PC-9 (cell line): ENCODE measurements at regions not wholly inside any gene's neighbourhood (a gene's known extent, or its start where the extent isn't known, plus 50 kb on each side); places are given as distances from the start of the nearest gene placed in this dataset.
A peak's percentile ranks its signal among the peaks of the same experiment; 100 is the strongest.
"Not testable (repeated sequence)": the region's sequence is repeated elsewhere in the genome, so short reads cannot be mapped to it uniquely, and the experiment has no call there.

ENCODE experiments used
- BruUV-seq: library from RNA; stranded (reverse); fragments of 400-500 nt; replicated peaks from 2 replicates; lab custom pipeline; 2021; lab: Mats Ljungman, UMichigan
- CTCF ChIA-PET: fragments of 300-600 bp; sonication (Branson Sonifier 250); formaldehyde crosslinking; loops from one replicate; lab custom pipeline; 2022; ENCODE audit warnings: antibody characterized with exemption; lab: Charles Lee
- POLR2A ChIA-PET: fragments of 300-600 bp; sonication (Branson Sonifier 250); formaldehyde crosslinking; loops from one replicate; lab custom pipeline; 2022; ENCODE audit warnings: antibody characterized with exemption; ENCODE audit not compliant: unreplicated experiment; lab: Charles Lee
- DNase-seq, 2 experiments: peaks; one replicate each; pipeline versions ENCODE4 v3.0.0 to v3.0.0-alpha.2; 2015 to 2022; ENCODE audit warnings: mixed read lengths in 1 of 2
- H2AFZ ChIP-seq: fragments of 200-600 bp; sonication (generic); 2 replicates; pipeline ENCODE4 v1.8.1; 2017; ENCODE audit warnings: antibody characterized with exemption
- H3F3A ChIP-seq: fragments of 200-600 bp; sonication (generic); 2 replicates; pipeline ENCODE4 v1.8.1; 2017; ENCODE audit warnings: antibody characterized with exemption, mild to moderate bottlenecking, low read depth; ENCODE audit not compliant: insufficient read depth
- H3K27ac ChIP-seq: fragments of 200-600 bp; sonication (generic); 2 replicates; pipeline ENCODE4 v1.6.1; 2016; ENCODE audit warnings: mixed run types
- H3K27me3 ChIP-seq: fragments of 200-600 bp; sonication (generic); 2 replicates; pipeline ENCODE4 v1.6.1; 2016; ENCODE audit warnings: low read depth, mixed run types; ENCODE audit not compliant: insufficient read depth
- H3K36me3 ChIP-seq: fragments of 200-600 bp; sonication (generic); 2 replicates; pipeline ENCODE4 v1.6.1; 2016; ENCODE audit warnings: low read depth, mixed run types
- H3K4me1 ChIP-seq: fragments of 200-600 bp; sonication (generic); replicated peaks from 2 replicates; pipeline ENCODE4 v1.6.1; 2016; ENCODE audit warnings: mixed run types; ENCODE audit not compliant: insufficient read depth
- H3K4me2 ChIP-seq: fragments of 200-600 bp; sonication (generic); 2 replicates; pipeline ENCODE4 v1.6.1; 2017; ENCODE audit warnings: mixed run types
- H3K4me3 ChIP-seq: fragments of 200-600 bp; sonication (generic); 2 replicates; pipeline ENCODE4 v1.6.1; 2016; ENCODE audit warnings: mixed run types
- H3K79me2 ChIP-seq: fragments of 200-600 bp; sonication (generic); 2 replicates; pipeline ENCODE4 v1.6.1; 2017; ENCODE audit warnings: low read depth, mixed run types
- H3K9me2 ChIP-seq: fragments of 200-600 bp; sonication (generic); 2 replicates; pipeline ENCODE4 v1.8.1; 2017; ENCODE audit warnings: mild to moderate bottlenecking; ENCODE audit not compliant: insufficient read depth
- H3K9me3 ChIP-seq: fragments of 200-600 bp; sonication (generic); 2 replicates; pipeline ENCODE4 v1.8.1; 2016; ENCODE audit warnings: low read depth; ENCODE audit not compliant: insufficient read depth
- H4K20me1 ChIP-seq: fragments of 200-600 bp; sonication (generic); 2 replicates; pipeline ENCODE4 v1.8.1; 2017; ENCODE audit not compliant: insufficient read depth
- CTCF ChIP-seq: fragments of 200-600 bp; sonication (generic); conservative IDR thresholded peaks from 2 replicates; pipeline ENCODE4 v1.6.1; 2017; ENCODE audit warnings: mixed run types, antibody characterized with exemption, mild to moderate bottlenecking, moderate library complexity
- EZH2 ChIP-seq: fragments of 200-600 bp; sonication (generic); IDR thresholded peaks from 2 replicates; pipeline ENCODE4 v1.8.0; 2017; ENCODE audit warnings: antibody characterized with exemption, low read depth
- intact Hi-C: fragments of 100-400 bp; cut with micrococcal nuclease; formaldehyde crosslinking; loops from one replicate; pipeline ENCODE4 v1.10.0; 2022; ENCODE audit not compliant: unreplicated experiment

GRCh38 chrX:76774912-76775311 is 347.4 kb downstream of the MAGEE1 start:
- CTCF ChIA-PET: not testable (repeated sequence)

GRCh38 chrX:76796311-76796710 is 368.8 kb downstream of the MAGEE1 start:
- no peaks in the 10 kb centered on the region for H3K79me2 ChIP-seq
- no TSS peak for BruUV-seq
- H3K9me3 ChIP-seq: no peaks in the 10 kb centered on the region
- no peaks in the 10 kb centered on the region for H3K9me2 ChIP-seq
- CTCF ChIA-PET: no interaction called here
- no peaks in the 10 kb centered on the region for H3F3A ChIP-seq
- no peaks in the 10 kb centered on the region for H3K36me3 ChIP-seq
- intact Hi-C loops: no loop called here
- no peaks in the 10 kb centered on the region for H4K20me1 ChIP-seq
- POLR2A ChIA-PET: no interaction called here
- no peaks in the 10 kb centered on the region for H3K4me1 ChIP-seq
- no peaks in the 10 kb centered on the region for H3K27me3 ChIP-seq
- peak in 1 of 2 experiments; percentile 48 for DNase-seq
- no peak overlapping the region for H2AFZ ChIP-seq
- TF ChIP-seq CTCF (no peak), EZH2 (no peak)
- no peak overlapping the region for H3K27ac ChIP-seq
- no peak overlapping the region for H3K4me3 ChIP-seq
- no peak overlapping the region for H3K4me2 ChIP-seq

More at GRCh38 chrX:76774912-76775311, 347.4 kb downstream of the MAGEE1 start:
- H3K27ac ChIP-seq, H4K20me1 ChIP-seq, H2AFZ ChIP-seq, H3K79me2 ChIP-seq, intact Hi-C loops, H3K9me2 ChIP-seq, H3F3A ChIP-seq, H3K27me3 ChIP-seq, DNase-seq, H3K4me1 ChIP-seq, H3K9me3 ChIP-seq, H3K36me3 ChIP-seq, BruUV-seq, H3K4me2 ChIP-seq, H3K4me3 ChIP-seq: not testable (repeated sequence)
- POLR2A ChIA-PET: interaction anchor here (0.6 kb wide), 1 partner anchor 269 kb away, joined by 4 read pairs; no protein-coding TSS in a partner anchor

GRCh38 chrX:76802708-76803107 is 375.2 kb downstream of the MAGEE1 start:
- Histone ChIP-seq H3K27ac (no peak overlapping the region), H3K36me3 (no peaks in the 10 kb centered on the region), H4K20me1 (no peaks in the 10 kb centered on the region), H3K9me3 (no peaks in the 10 kb centered on the region), H3K4me2 (no peak overlapping the region), H3K4me3 (no peak overlapping the region), H3K79me2 (no peaks in the 10 kb centered on the region), H3F3A (no peaks in the 10 kb centered on the region), H3K27me3 (no peaks in the 10 kb centered on the region), H3K9me2 (no peaks in the 10 kb centered on the region), H3K4me1 (no peaks in the 10 kb centered on the region), H2AFZ (no peak overlapping the region)
- TF ChIP-seq CTCF: no peak
- no peak for TF ChIP-seq EZH2
- no TSS peak for BruUV-seq
- intact Hi-C loops: no loop called here
- CTCF ChIA-PET: no interaction called here
- DNase-seq: peak in 1 of 2 experiments; percentile 39
- POLR2A ChIA-PET: no interaction called here

GRCh38 chrX:76815754-76816153 is 388.2 kb downstream of the MAGEE1 start:
- Histone ChIP-seq H4K20me1 (no peaks in the 10 kb centered on the region), H3K27ac (no peak overlapping the region), H3K4me2 (no peak overlapping the region), H3K4me1 (no peaks in the 10 kb centered on the region), H3K4me3 (no peak overlapping the region), H3K9me2 (no peaks in the 10 kb centered on the region), H3K36me3 (no peaks in the 10 kb centered on the region), H3K27me3 (no peaks in the 10 kb centered on the region), H3K9me3 (no peaks in the 10 kb centered on the region), H3K79me2 (no peaks in the 10 kb centered on the region), H2AFZ (no peak overlapping the region), H3F3A (no peaks in the 10 kb centered on the region)
- BruUV-seq: no TSS peak
- TF ChIP-seq EZH2 (no peak), CTCF (no peak)
- ChIA-PET CTCF (no interaction called here), POLR2A (no interaction called here)
- intact Hi-C loops: no loop called here
- no peak for DNase-seq

GRCh38 chrX:76817279-76817678 is 389.8 kb downstream of the MAGEE1 start:
- H3K4me3 ChIP-seq, H3K4me2 ChIP-seq, H3F3A ChIP-seq, H3K9me3 ChIP-seq, DNase-seq, POLR2A ChIA-PET, H3K27ac ChIP-seq, BruUV-seq, H3K4me1 ChIP-seq, H3K79me2 ChIP-seq, H4K20me1 ChIP-seq, H3K9me2 ChIP-seq, H3K36me3 ChIP-seq, H3K27me3 ChIP-seq, intact Hi-C loops, H2AFZ ChIP-seq, CTCF ChIA-PET: not testable (repeated sequence)
